PC-3 (cell line): ENCODE measurements at regions not wholly inside any gene's neighbourhood (a gene's known extent, or its start where the extent isn't known, plus 50 kb on each side); places are given as distances from the start of the nearest gene placed in this dataset.

ENCODE experiments used
- CTCF ChIP-seq: fragments of 300-600 bp; sonication (generic); conservative IDR thresholded peaks from 2 replicates; pipeline ENCODE4 v1.5.1; 2017; ENCODE audit warnings: antibody characterized with exemption, low read depth, mild to moderate bottlenecking, low read length
- EZH2phosphoT487 ChIP-seq: fragments of 300-600 bp; sonication (generic); IDR thresholded peaks from 2 replicates; pipeline ENCODE4 v1.6.1; 2018; ENCODE audit warnings: mild to moderate bottlenecking, antibody characterized with exemption, low read length, borderline replicate concordance

DNA sequence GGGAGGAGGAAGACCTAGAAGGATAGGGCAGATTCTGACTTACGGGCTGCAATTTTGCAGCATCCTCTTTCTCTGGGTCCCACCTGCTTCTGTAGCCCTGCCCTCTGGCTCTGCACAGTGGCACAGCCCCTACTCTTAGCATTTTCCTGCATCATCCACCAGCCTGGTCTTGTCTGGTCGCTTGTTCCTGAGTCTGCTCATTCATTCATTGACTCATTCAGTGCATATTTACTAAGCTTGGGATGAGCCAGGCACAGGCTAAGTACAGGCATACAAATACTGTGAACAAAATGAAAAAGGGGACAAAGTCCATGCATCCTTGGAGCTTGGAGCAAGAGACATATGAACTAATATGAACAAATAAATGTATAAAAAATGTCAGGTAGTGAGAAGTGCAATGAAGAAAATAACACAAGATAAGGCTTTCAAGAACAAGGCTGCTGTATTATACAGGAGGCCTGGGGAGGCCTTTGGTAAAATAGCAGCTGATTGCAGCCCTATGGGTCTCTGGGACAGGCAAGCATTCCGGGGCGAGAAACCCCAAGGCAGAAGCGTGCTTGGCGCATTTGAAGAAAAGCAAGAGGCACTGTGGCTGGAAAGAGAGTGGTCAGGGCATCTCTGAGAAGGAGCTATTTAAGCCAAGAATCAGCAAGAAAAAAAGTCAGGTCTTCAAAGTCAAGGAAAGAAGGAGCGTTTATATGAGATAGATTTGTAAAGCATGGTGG is 108.0 kb upstream of the ALX4 start:
- no peak for TF ChIP-seq CTCF
- TF ChIP-seq EZH2phosphoT487 = no peak
